ENCODE measurements at regions not wholly inside any gene's neighbourhood (a gene's known extent, or its start where the extent isn't known, plus 50 kb on each side); places are given as distances from the start of the nearest gene placed in this dataset.

GRCh38 chr14:26766726-26767125 is 168.9 kb upstream of the NOVA1 start:
- no peak for DNase-seq (ENCODE audit: low spot score)

- no peak for DNase-seq (ENCODE audit: low spot score)
Measured at GRCh38 chr14:26773906-26774593, 176.2 kb upstream of the NOVA1 start.

GRCh38 chr14:26775765-26776563 is 178.1 kb upstream of the NOVA1 start:
- DNase-seq (ENCODE audit: low spot score) = peak; percentile 6

GRCh38 chr14:26791117-26791806 is 193.4 kb upstream of the NOVA1 start:
- no peak for DNase-seq (ENCODE audit: low spot score)

GRCh38 chr14:26794731-26795130 is 196.9 kb upstream of the NOVA1 start:
- DNase-seq (ENCODE audit: low spot score) = no peak

GRCh38 chr14:26808407-26808806 is 210.6 kb upstream of the NOVA1 start:
- DNase-seq (ENCODE audit: low spot score) = no peak

GRCh38 chr14:26810631-26811030 is 212.8 kb upstream of the NOVA1 start:
- no peak for DNase-seq (ENCODE audit: low spot score)

- no peak for DNase-seq (ENCODE audit: low spot score)
Measured at GRCh38 chr14:26811756-26812305, 214.0 kb upstream of the NOVA1 start.

GRCh38 chr14:26820138-26820537 is 222.3 kb upstream of the NOVA1 start:
- no peak for DNase-seq (ENCODE audit: low spot score)

GRCh38 chr14:26820572-26820971 is 222.7 kb upstream of the NOVA1 start:
- DNase-seq (ENCODE audit: low spot score) = no peak

- DNase-seq (ENCODE audit: low spot score) = no peak
Measured at GRCh38 chr14:26828741-26829140, 230.9 kb upstream of the NOVA1 start.

- DNase-seq (ENCODE audit: low spot score) = no peak
Measured at GRCh38 chr14:26833621-26834176, 235.9 kb upstream of the NOVA1 start.

- DNase-seq (ENCODE audit: low spot score) = no peak
Measured at GRCh38 chr14:26835979-26836570, 238.2 kb upstream of the NOVA1 start.

GRCh38 chr14:26839481-26839880 is 241.6 kb upstream of the NOVA1 start:
- no peak for DNase-seq (ENCODE audit: low spot score)

- DNase-seq (ENCODE audit: low spot score) = no peak
Measured at GRCh38 chr14:26841326-26841725, 243.5 kb upstream of the NOVA1 start.

GRCh38 chr14:26841920-26842741 is 244.3 kb upstream of the NOVA1 start:
- DNase-seq (ENCODE audit: low spot score) = peak; percentile 37

GRCh38 chr14:26845151-26845818 is 247.5 kb upstream of the NOVA1 start:
- no peak for DNase-seq (ENCODE audit: low spot score)

GRCh38 chr14:26846388-26846787 is 248.6 kb upstream of the NOVA1 start:
- DNase-seq (ENCODE audit: low spot score) = no peak

GRCh38 chr14:26849514-26849913 is 251.7 kb upstream of the NOVA1 start:
- DNase-seq (ENCODE audit: low spot score) = no peak

GRCh38 chr14:26851793-26852192 is 254.0 kb upstream of the NOVA1 start:
- DNase-seq (ENCODE audit: low spot score) = no peak

Data from SW480 (cell line).